Hematopoietic multipotent progenitor cell treated with erythropoietin and hydrocortisone succinate and interleukin-3 and kit ligand, for 8 days (in vitro differentiated cells): ENCODE measurements at regions not wholly inside any gene's neighbourhood (a gene's known extent, or its start where the extent isn't known, plus 50 kb on each side); places are given as distances from the start of the nearest gene placed in this dataset.
"Not testable (repeated sequence)": the region's sequence is repeated elsewhere in the genome, so short reads cannot be mapped to it uniquely, and the experiment has no call there.

Experiments used
- DNase-seq: peaks from one replicate; pipeline ENCODE4 v3.0.0-alpha.2; 2015

GRCh38 chr2:14756122-14756541, 123.6 kb downstream of the LRATD1 start:
- no peak for DNase-seq

GRCh38 chr2:14756981-14757657, 124.6 kb downstream of the LRATD1 start:
- no peak for DNase-seq

GRCh38 chr2:14759082-14759481, 126.6 kb downstream of the LRATD1 start:
- DNase-seq, result no peak

- no peak for DNase-seq
Observed at GRCh38 chr2:14760169-14760568, 127.7 kb downstream of the LRATD1 start.

GRCh38 chr2:14761118-14761517, 128.6 kb downstream of the LRATD1 start:
- no peak for DNase-seq

GRCh38 chr2:14773696-14774095, 141.2 kb downstream of the LRATD1 start:
- no peak for DNase-seq

GRCh38 chr2:14774436-14774968, 142.0 kb downstream of the LRATD1 start:
- DNase-seq, result no peak

- DNase-seq, result no peak
Observed at GRCh38 chr2:14776216-14776615, 143.7 kb downstream of the LRATD1 start.

- DNase-seq, result no peak
Observed at GRCh38 chr2:14778015-14778414, 145.5 kb downstream of the LRATD1 start.

GRCh38 chr2:14779252-14779651, 146.7 kb downstream of the LRATD1 start:
- DNase-seq, result no peak

GRCh38 chr2:14781142-14781541, 148.6 kb downstream of the LRATD1 start:
- no peak for DNase-seq

GRCh38 chr2:14788814-14789213, 156.3 kb downstream of the LRATD1 start:
- not testable (repeated sequence) for DNase-seq

GRCh38 chr2:14790041-14790640, 157.6 kb downstream of the LRATD1 start:
- no peak for DNase-seq

GRCh38 chr2:14803994-14804393, 171.5 kb downstream of the LRATD1 start:
- DNase-seq, result no peak

GRCh38 chr2:14804902-14805301, 172.4 kb downstream of the LRATD1 start:
- DNase-seq, result no peak

GRCh38 chr2:14806613-14807012, 174.1 kb downstream of the LRATD1 start:
- DNase-seq, result no peak

- DNase-seq, result no peak
Observed at GRCh38 chr2:14815201-14815600, 182.7 kb downstream of the LRATD1 start.

- DNase-seq, result no peak
Observed at GRCh38 chr2:14816069-14817060, 183.8 kb downstream of the LRATD1 start.

GRCh38 chr2:14817848-14818247, 185.3 kb downstream of the LRATD1 start:
- no peak for DNase-seq

- DNase-seq, result no peak
Observed at GRCh38 chr2:14826518-14826917, 194.0 kb downstream of the LRATD1 start.

- no peak for DNase-seq
Observed at GRCh38 chr2:14827226-14828023, 194.9 kb downstream of the LRATD1 start.

GRCh38 chr2:14828223-14828622, 195.7 kb downstream of the LRATD1 start:
- no peak for DNase-seq
